Stomach (tissue), 4 donors: ENCODE measurements at regions not wholly inside any gene's neighbourhood (a gene's known extent, or its start where the extent isn't known, plus 50 kb on each side); places are given as distances from the start of the nearest gene placed in this dataset.

Source experiments
- POLR2A ChIP-seq, 4 donors: fragments of 450-650 bp; IDR thresholded peaks; one replicate each; pipeline ENCODE4 v1.6.1; 2016; ENCODE audit warnings: antibody characterized with exemption in 4 of 4, control low read depth in 2 of 4, mild to moderate bottlenecking in 1 of 4, moderate library complexity in 1 of 4
- POLR2AphosphoS5 ChIP-seq, 3 donors: sonication (generic); formaldehyde crosslinking; IDR thresholded peaks; one replicate each; pipeline ENCODE4 v1.6.1; 2016; ENCODE audit warnings: antibody characterized with exemption in 3 of 3
- TF ChIP-seq, protein P1 (sequence below), 7 experiments: fragments of 450-650 bp in 4 of 7; fragments of 200-600 bp in 3 of 7; sonication (generic) in 3 of 7; IDR thresholded peaks; one replicate each; pipeline ENCODE4 v1.5.1; 2016 to 2019; ENCODE audit warnings: antibody characterized with exemption in 7 of 7, control low read depth in 2 of 7, mild to moderate bottlenecking in 1 of 7

DNA sequence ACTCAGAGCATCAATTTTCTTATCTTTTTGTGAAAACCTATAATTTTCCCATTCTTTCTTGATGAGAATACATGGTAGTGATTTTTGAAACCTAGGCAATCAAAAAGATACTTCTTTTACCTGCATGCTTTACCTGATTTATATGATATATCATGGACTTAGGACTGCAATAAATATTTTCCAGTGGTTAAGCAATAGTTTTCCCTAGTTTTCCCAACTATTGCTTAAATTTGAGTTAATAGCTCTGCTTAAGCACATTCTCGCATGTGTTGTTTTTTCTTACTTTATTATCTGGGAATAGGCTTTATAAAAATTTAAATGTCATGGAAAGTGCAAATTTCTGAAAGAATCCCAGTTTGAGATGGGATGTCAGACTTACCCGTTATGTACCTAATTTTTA, 465.1 kb upstream of the BCHE start:
- TF ChIP-seq POLR2A (IDR thresholded peaks at IDR 0.05): no peak
- TF ChIP-seq, protein P1, sequence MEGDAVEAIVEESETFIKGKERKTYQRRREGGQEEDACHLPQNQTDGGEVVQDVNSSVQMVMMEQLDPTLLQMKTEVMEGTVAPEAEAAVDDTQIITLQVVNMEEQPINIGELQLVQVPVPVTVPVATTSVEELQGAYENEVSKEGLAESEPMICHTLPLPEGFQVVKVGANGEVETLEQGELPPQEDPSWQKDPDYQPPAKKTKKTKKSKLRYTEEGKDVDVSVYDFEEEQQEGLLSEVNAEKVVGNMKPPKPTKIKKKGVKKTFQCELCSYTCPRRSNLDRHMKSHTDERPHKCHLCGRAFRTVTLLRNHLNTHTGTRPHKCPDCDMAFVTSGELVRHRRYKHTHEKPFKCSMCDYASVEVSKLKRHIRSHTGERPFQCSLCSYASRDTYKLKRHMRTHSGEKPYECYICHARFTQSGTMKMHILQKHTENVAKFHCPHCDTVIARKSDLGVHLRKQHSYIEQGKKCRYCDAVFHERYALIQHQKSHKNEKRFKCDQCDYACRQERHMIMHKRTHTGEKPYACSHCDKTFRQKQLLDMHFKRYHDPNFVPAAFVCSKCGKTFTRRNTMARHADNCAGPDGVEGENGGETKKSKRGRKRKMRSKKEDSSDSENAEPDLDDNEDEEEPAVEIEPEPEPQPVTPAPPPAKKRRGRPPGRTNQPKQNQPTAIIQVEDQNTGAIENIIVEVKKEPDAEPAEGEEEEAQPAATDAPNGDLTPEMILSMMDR (IDR thresholded peaks at IDR 0.05): no peak
- no peak for TF ChIP-seq POLR2AphosphoS5 (IDR thresholded peaks at IDR 0.05)
